Naive B cell (primary cell): ENCODE measurements at regions not wholly inside any gene's neighbourhood (a gene's known extent, or its start where the extent isn't known, plus 50 kb on each side); places are given as distances from the start of the nearest gene placed in this dataset.

Source experiments
- ATAC-seq, 2 donors: fragments of 150-1000 bp; cut with Tn5 transposase; 2 replicates each; pipeline ENCODE4 v1.10.0; 2021; ENCODE audit warnings: low read depth in 2 of 2, mild to moderate bottlenecking in 2 of 2, moderate library complexity in 2 of 2
- DNase-seq: peaks from one replicate; pipeline ENCODE4 v3.0.0; 2022
- H3K27ac Mint-ChIP-seq, 6 donors: one replicate each; pipeline ENCODE4 v1.8.0; 2020 to 2022; ENCODE audit warnings: mild to moderate bottlenecking in 6 of 6, mixed read lengths in 6 of 6, moderate library complexity in 5 of 6, inconsistent platforms in 2 of 6
- H3K27me3 Mint-ChIP-seq, 3 donors: one replicate each; pipeline ENCODE4 v1.8.0; 2021 to 2022; ENCODE audit warnings: mixed read lengths in 3 of 3, mild to moderate bottlenecking in 1 of 3
- H3K36me3 Mint-ChIP-seq, 2 donors: one replicate each; pipeline ENCODE4 v1.8.0; 2020 to 2022; ENCODE audit warnings: mixed read lengths in 2 of 2, inconsistent platforms in 1 of 2, mild to moderate bottlenecking in 1 of 2
- H3K4me1 Mint-ChIP-seq, 3 donors: one replicate each; pipeline ENCODE4 v1.8.0; 2020 to 2022; ENCODE audit warnings: mixed read lengths in 3 of 3, inconsistent platforms in 1 of 3, mild to moderate bottlenecking in 1 of 3, moderate library complexity in 1 of 3
- H3K4me3 Mint-ChIP-seq, 8 donors: one replicate each; pipeline ENCODE4 v1.8.0; 2020 to 2022; ENCODE audit warnings: mild to moderate bottlenecking in 8 of 8, mixed read lengths in 8 of 8, moderate library complexity in 8 of 8, inconsistent platforms in 2 of 8
- H3K9me3 Mint-ChIP-seq, 7 donors: one replicate each; pipeline ENCODE4 v1.8.0; 2020 to 2022; ENCODE audit warnings: mixed read lengths in 7 of 7, mild to moderate bottlenecking in 5 of 7, inconsistent platforms in 2 of 7, moderate library complexity in 1 of 7

DNA sequence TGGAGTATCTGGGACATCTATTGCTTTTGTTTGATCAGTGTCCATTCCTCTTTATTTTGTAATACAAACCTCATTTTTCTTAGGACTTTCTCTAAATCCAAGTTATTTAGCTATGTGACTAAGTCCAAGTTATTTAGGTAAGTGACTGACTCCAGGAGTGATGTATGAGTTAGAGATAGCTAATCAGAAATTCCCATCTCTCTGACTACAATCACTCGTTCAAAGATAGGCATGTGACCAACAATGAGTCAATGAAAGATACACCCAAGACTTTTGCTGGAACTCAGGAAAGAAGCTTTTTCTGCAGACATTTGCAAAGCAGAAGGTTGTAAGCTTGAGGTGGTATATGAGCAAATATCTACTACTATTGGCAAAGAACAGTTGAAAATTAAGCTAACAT is 72.5 kb upstream of the KCNIP4 start:
- Mint-ChIP-seq H3K4me3 (no peak overlapping the region), H3K36me3 (no peaks in the 10 kb centered on the region), H3K4me1 (no peaks in the 10 kb centered on the region), H3K9me3 (peaks cover 0 to 8% (median 4%) of the 10 kb centered on the region in 7 donors), H3K27me3 (peaks cover 0 to 3% (median 0%) of the 10 kb centered on the region in 3 donors), H3K27ac (no peak overlapping the region)
- ATAC-seq (no peak), DNase-seq (no peak)

GRCh38 chr4:22020129-22020528 is 71.6 kb upstream of the KCNIP4 start:
- H3K4me1 Mint-ChIP-seq, result no peaks in the 10 kb centered on the region
- no peaks in the 10 kb centered on the region for H3K36me3 Mint-ChIP-seq
- H3K27me3 Mint-ChIP-seq, result peaks cover 0 to 1% (median 0%) of the 10 kb centered on the region in 3 donors
- DNase-seq (no peak), ATAC-seq (no peak)
- no peak overlapping the region for H3K4me3 Mint-ChIP-seq
- no peak overlapping the region for H3K27ac Mint-ChIP-seq
- peaks cover 0 to 5% (median 4%) of the 10 kb centered on the region in 7 donors for H3K9me3 Mint-ChIP-seq

- Mint-ChIP-seq H3K27me3 (no peaks in the 10 kb centered on the region), H3K27ac (no peak overlapping the region), H3K9me3 (peaks cover 0 to 5% (median 4%) of the 10 kb centered on the region in 7 donors), H3K36me3 (no peaks in the 10 kb centered on the region), H3K4me3 (no peak overlapping the region), H3K4me1 (no peaks in the 10 kb centered on the region)
- DNase-seq (no peak), ATAC-seq (no peak)
Observed at GRCh38 chr4:22019676-22020075, 71.1 kb upstream of the KCNIP4 start.

DNA sequence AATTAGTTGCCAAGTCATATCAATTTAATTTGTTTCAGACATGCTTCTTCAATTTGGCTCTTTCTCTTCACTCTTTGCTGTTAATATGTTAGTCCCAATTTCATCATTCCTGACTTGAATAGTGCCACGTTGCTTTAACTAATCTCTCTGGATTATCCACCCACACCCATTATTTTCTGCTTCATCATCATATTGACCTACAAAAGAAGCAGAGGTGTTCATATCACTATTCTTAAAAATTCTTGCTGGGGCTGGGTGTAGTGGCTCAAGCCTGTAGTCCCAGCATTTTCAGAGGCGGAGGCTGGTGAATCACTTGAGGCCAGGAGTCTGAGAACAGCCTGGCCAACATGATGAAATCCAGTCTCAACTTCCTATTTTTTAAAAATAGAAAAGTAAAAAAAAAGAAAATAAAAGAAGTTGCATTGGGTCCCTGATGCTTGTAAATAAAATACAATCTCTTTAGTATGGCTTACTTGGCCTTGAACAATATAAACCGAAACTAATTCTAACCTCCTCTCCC is 65.7 kb upstream of the KCNIP4 start:
- Mint-ChIP-seq H3K27ac (no peak overlapping the region), H3K27me3 (no peaks in the 10 kb centered on the region), H3K4me3 (no peak overlapping the region), H3K9me3 (peaks cover 0 to 5% (median 1%) of the 10 kb centered on the region in 7 donors), H3K36me3 (no peaks in the 10 kb centered on the region), H3K4me1 (no peaks in the 10 kb centered on the region)
- no peak for ATAC-seq
- no peak for DNase-seq

- H3K27me3 Mint-ChIP-seq, result no peaks in the 10 kb centered on the region
- DNase-seq, result no peak
- no peak overlapping the region for H3K4me3 Mint-ChIP-seq
- peaks cover 0 to 14% (median 11%) of the 10 kb centered on the region in 7 donors for H3K9me3 Mint-ChIP-seq
- no peak overlapping the region for H3K27ac Mint-ChIP-seq
- ATAC-seq, result no peak
- no peaks in the 10 kb centered on the region for H3K4me1 Mint-ChIP-seq
- no peaks in the 10 kb centered on the region for H3K36me3 Mint-ChIP-seq
Observed at GRCh38 chr4:22003878-22004277, 55.3 kb upstream of the KCNIP4 start.
